ENCODE measurements at regions not wholly inside any gene's neighbourhood (a gene's known extent, or its start where the extent isn't known, plus 50 kb on each side); places are given as distances from the start of the nearest gene placed in this dataset.

DNA sequence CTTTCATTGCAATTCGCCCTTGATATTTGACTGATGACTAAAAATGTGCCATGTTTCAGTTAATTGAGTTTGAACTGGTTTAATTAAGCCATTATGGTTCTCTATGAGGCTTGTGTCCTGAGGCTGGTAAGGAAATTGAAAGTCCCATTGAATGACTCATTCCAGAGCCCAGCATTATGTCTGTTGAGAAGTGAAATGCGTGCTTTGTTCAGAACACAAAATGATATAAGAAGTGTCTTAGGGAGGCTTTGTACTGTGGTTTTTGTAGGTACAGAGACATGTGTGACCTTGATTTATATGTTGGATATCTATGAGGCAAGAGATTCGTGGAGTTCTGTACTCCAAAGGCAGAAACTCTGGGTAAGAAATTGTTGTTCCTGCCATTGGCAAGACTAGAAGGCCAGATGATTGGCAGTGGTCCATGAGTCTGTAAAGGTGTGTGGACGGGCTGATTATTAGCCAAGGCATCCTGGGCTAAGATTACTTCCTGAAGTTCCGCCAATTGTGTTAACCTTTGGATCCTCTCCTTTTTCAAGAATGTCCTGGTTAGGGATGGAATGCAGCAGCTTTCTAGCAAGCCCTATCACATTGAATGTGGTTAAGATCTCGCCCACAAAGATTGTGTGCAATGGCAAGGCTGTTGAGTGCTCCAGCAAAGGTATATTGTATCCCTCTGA, 103.7 kb downstream of the NPIPB5 start:
- ATAC-seq (ENCODE audit: low read depth) (no peak), DNase-seq (no peak)
- Mint-ChIP-seq H3K4me1 (no peaks in the 10 kb centered on the region), H3K36me3 (no peaks in the 10 kb centered on the region), H3K4me3 (no peak overlapping the region), H3K27ac (no peak overlapping the region), H3K9me3 (no peaks in the 10 kb centered on the region), H3K27me3 (peaks cover 9% of the 10 kb centered on the region)
- POLR2A ChIA-PET: no interaction called here

DNA sequence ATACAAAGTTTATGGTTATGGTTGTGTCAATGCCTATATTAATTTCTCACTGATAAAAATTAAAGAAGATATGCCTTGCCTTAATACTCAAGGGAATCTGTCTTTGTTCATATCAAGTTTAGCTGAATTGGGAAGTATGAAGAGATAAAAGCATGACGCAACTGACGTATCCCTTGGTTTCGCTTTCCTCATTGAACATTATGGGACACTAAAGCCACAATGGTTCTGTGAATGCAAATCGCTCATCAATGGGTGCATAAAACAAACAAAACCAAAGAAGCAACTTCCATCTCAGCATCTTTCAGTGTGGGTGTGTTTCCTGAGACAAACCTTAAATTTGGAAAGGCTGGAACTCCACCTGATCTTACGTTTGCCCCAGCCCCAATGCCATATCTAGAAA, 108.2 kb downstream of the NPIPB5 start:
- POLR2A ChIA-PET: no interaction called here
- no peak for ATAC-seq (ENCODE audit: low read depth)
- peaks cover 23% of the 10 kb centered on the region for H3K27me3 Mint-ChIP-seq
- no peaks in the 10 kb centered on the region for H3K4me1 Mint-ChIP-seq
- no peaks in the 10 kb centered on the region for H3K36me3 Mint-ChIP-seq
- H3K27ac Mint-ChIP-seq: no peak overlapping the region
- no peaks in the 10 kb centered on the region for H3K9me3 Mint-ChIP-seq
- DNase-seq: no peak
- H3K4me3 Mint-ChIP-seq: no peak overlapping the region

DNA sequence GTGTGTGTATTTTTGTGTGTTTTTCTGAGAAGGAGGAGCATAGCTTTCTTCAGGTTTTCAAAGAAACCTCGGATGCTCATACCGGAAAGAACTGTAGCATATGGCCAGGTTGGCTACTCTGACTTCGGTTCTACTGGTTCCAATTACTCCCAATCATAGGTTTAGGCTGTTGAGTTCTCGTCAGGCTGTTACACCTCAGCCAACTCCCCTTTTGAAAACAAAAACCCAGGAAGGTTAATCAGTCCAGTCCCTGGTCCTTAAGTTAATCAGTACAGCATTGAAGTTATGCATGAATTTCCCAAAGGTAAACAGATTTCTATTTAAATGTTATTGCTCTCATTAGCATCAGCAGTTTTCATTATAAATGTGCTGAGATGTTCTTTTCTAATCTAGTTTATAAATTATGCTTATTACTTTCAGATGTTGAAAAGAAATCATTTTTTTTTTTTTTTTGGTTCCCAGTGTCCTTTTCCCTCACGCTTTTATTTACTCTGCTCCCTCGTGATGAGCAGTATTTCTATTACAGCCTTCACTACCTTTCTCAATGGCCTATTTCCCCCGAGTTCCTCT, 111.0 kb downstream of the NPIPB5 start:
- Mint-ChIP-seq H3K9me3 (no peaks in the 10 kb centered on the region), H3K4me3 (no peak overlapping the region), H3K4me1 (no peaks in the 10 kb centered on the region), H3K27me3 (peaks cover 23% of the 10 kb centered on the region), H3K27ac (no peak overlapping the region), H3K36me3 (no peaks in the 10 kb centered on the region)
- POLR2A ChIA-PET: no interaction called here
- DNase-seq: no peak
- ATAC-seq (ENCODE audit: low read depth): no peak

DNA sequence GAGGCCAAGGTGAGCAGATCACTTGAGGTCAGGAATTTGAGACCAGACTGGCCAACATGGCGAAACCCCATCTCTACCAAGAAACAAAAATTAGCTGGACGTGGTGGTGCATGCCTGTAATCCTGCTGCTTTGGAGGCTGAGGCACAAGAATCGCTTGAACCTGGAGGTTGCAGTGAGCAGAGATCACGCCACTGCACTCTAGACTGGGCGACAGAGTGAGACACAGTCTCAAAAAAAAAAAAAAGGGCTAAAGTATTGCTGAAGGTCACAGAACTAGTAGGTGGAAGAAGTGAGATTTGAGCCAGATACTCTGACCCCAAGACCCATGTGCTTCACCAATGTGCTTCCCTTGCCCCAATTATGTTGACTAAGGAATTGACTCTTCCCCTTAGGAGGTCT, 112.0 kb downstream of the NPIPB5 start:
- POLR2A ChIA-PET: no interaction called here
- H3K4me3 Mint-ChIP-seq: no peak overlapping the region
- H3K9me3 Mint-ChIP-seq: no peaks in the 10 kb centered on the region
- peaks cover 21% of the 10 kb centered on the region for H3K27me3 Mint-ChIP-seq
- H3K36me3 Mint-ChIP-seq: no peaks in the 10 kb centered on the region
- H3K4me1 Mint-ChIP-seq: no peaks in the 10 kb centered on the region
- no peak overlapping the region for H3K27ac Mint-ChIP-seq
- DNase-seq (no peak), ATAC-seq (ENCODE audit: low read depth) (no peak)

DNA sequence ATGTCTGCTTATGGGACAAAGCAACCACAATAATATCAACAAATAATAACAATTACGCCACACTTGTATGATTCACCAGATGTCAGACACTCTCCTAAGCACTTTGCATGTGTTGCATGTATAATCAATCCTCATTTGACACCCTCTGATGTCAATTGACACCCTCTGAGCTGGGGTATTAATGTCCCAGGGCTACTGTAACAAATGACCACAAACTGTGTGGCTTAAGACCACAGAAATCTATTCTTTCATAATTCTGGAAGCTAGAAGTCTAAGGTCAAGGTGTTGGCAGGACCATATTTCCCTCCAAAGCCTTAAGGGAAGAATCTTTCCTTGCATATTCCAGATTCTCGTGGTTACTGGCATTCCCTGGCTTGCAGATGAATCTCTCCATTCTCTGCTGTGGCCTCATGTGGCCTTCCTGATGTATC, 112.7 kb downstream of the NPIPB5 start:
- no peaks in the 10 kb centered on the region for H3K9me3 Mint-ChIP-seq
- no peak overlapping the region for H3K27ac Mint-ChIP-seq
- no peak for ATAC-seq (ENCODE audit: low read depth)
- DNase-seq: no peak
- peaks cover 14% of the 10 kb centered on the region for H3K27me3 Mint-ChIP-seq
- H3K4me3 Mint-ChIP-seq: no peak overlapping the region
- H3K4me1 Mint-ChIP-seq: no peaks in the 10 kb centered on the region
- H3K36me3 Mint-ChIP-seq: no peaks in the 10 kb centered on the region
- POLR2A ChIA-PET: no interaction called here

DNA sequence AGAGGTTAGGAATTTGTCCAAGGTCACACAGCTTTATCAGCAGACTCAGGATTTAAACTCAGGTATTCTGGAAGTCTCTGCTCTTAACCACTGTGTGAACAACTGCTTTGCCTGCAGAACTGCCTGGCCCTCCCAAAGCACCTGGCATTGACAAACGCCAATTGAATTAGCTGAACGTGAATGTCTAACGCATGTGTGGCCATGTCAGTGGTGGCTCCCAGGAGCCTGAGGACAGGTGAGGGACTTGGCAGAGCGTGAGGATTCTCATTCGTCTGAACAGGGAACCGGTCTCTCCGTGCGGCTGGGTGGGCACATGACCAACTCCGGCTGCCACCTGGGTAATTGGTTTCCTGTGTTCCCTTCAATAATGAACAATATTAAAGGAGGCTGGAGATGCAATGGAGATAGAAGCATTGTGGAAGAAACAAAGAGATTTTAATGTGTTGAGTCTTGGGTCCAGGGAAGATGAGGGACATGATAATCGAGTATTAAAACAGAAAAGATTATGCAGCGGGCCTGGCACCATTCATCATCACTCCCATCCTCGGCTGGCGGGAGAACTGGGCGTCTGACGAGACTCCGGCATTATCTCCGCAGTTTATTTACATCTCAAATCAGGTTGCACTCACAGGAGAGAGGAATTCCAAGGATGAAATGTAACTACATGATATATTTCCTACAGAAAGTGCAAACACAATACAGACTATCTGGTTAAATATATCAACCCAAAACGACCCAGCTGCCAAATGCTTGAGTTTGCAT, 113.5 kb downstream of the NPIPB5 start:
- Mint-ChIP-seq H3K4me1 (no peaks in the 10 kb centered on the region), H3K27me3 (peaks cover 14% of the 10 kb centered on the region), H3K27ac (no peak overlapping the region), H3K4me3 (no peak overlapping the region), H3K9me3 (no peaks in the 10 kb centered on the region), H3K36me3 (no peaks in the 10 kb centered on the region)
- ATAC-seq (ENCODE audit: low read depth): no peak
- DNase-seq: no peak
- POLR2A ChIA-PET: no interaction called here

DNA sequence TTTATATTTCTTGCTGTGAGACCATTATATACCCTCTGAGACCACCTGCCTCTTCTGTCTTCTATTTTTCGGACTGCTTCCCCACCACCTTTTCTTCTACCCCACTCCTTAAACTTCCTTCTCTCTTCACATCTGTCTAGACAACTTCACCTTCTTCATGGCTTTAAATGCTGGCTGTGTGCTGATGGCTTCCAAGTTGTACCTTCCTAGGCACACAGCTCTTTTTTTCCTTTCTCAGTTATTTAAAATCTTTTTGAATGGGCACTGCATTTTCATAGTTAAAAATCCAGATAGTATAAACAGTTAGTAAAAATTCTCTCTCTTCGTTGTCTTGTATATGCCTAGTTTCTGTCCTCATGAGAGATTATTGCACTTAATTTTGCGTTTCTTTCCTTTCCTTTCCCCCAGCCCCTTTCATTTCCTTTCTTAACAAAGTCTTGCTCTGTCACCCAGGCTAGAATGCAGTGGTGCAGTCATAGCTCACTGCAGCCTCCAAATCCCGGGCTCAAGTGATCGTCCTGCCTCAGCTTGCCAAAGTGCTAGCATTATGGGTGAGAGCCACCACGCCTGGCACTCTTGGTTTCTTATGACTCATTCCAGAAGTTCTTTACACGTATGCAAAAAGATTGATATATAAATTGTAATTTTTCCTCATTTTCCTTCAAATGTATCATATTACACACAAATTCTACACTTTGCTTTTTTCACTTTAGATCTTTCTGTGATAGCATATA, 114.3 kb downstream of the NPIPB5 start:
- no peak for ATAC-seq (ENCODE audit: low read depth)
- no peak for DNase-seq

DNA sequence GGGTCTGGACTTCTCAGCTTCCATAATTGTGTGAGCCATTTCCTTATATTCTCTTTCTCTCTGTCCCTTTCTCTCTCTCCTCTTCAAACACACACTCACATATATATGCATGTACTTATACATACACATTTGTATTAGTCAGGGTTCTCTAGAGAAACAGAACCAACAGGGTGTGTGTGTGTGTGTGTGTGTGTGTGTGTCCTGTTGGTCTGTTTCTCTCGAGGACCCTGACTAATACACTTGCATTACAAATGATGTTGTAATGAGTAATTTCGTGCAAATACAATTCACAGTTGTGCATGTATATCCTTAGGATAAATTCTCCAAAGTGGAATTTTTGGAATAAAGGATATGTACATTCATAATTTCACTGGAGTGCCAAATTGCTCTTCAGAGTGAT, 115.3 kb downstream of the NPIPB5 start:
- H3K27me3 Mint-ChIP-seq: peaks cover 4% of the 10 kb centered on the region
- no peak for ATAC-seq (ENCODE audit: low read depth)
- H3K4me3 Mint-ChIP-seq: no peak overlapping the region
- no peaks in the 10 kb centered on the region for H3K36me3 Mint-ChIP-seq
- no peaks in the 10 kb centered on the region for H3K4me1 Mint-ChIP-seq
- no peak overlapping the region for H3K27ac Mint-ChIP-seq
- POLR2A ChIA-PET: no interaction called here
- DNase-seq: no peak
- H3K9me3 Mint-ChIP-seq: no peaks in the 10 kb centered on the region

More for the DNA sequence above, 114.3 kb downstream of the NPIPB5 start:
- POLR2A ChIA-PET: no interaction called here
- no peak overlapping the region for H3K4me3 Mint-ChIP-seq
- no peaks in the 10 kb centered on the region for H3K9me3 Mint-ChIP-seq
- no peaks in the 10 kb centered on the region for H3K4me1 Mint-ChIP-seq
- H3K36me3 Mint-ChIP-seq: no peaks in the 10 kb centered on the region
- H3K27me3 Mint-ChIP-seq: peaks cover 10% of the 10 kb centered on the region
- no peak overlapping the region for H3K27ac Mint-ChIP-seq

DNA sequence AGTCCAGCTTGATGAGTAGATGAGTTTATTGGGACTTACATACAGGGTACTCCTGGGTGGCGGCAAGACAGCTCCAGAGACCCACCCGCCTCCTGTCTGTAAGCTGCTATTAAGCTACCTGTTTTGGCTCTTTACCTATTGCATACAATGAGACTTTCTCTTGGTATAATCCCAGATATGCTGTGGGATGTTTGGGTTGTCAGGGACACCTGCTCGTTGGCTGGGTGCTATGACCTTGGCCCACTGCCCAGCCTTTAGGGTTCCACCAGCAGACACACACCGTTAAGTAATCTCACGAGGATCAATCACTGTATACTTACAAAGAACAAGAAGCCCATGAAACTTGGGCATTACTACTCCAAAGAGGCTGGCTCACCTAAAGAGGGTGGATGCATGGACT, 116.4 kb downstream of the NPIPB5 start:
- no peaks in the 10 kb centered on the region for H3K36me3 Mint-ChIP-seq
- H3K4me1 Mint-ChIP-seq: no peaks in the 10 kb centered on the region
- H3K27me3 Mint-ChIP-seq: peaks cover 2% of the 10 kb centered on the region
- no peak for DNase-seq
- H3K4me3 Mint-ChIP-seq: no peak overlapping the region
- no peak for ATAC-seq (ENCODE audit: low read depth)
- no peaks in the 10 kb centered on the region for H3K9me3 Mint-ChIP-seq
- POLR2A ChIA-PET: no interaction called here
- H3K27ac Mint-ChIP-seq: no peak overlapping the region

DNA sequence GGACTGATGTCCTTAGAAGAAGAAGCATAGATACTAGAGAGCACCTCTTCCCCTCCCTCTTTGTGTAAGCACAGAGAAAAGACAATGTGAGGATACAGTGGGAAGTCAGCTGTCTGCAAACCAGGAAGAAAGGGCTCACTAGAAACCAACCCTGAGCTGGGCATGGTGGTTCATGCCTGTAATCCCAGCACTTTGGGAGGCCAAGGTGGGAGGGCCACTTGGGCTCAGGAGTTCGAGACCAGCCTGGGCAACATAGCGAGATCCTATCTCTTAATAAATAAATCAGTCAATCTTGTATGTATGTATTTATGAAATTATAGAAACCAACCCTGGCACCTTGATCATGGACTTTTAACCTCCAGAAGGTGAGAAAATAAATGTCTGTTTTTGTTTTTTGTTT, 118.3 kb downstream of the NPIPB5 start:
- no peak overlapping the region for H3K4me3 Mint-ChIP-seq
- POLR2A ChIA-PET: no interaction called here
- peaks cover 5% of the 10 kb centered on the region for H3K27me3 Mint-ChIP-seq

DNA sequence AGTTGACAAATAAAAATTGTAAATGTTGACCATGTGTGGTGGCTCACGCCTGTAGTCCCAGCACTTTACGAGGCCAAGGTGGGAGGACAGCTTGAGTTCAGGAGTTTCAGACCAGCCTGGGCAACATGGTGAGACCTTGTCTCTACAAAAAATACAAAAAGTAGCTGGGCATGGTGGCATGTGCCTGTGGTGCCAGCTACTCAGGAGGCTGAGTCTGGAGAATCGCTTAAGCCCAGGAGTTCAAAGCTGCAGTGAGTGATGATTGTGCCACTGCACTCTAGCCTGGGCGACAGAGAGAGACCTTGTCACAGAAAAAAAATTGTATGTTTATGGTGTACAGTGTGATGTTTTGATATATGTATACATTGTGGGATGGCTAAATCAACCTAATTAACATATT, 119.6 kb downstream of the NPIPB5 start:
- POLR2A ChIA-PET: no interaction called here
- H3K4me3 Mint-ChIP-seq: no peak overlapping the region
- no peak overlapping the region for H3K27ac Mint-ChIP-seq
- H3K4me1 Mint-ChIP-seq: no peaks in the 10 kb centered on the region
- H3K27me3 Mint-ChIP-seq: peaks cover 7% of the 10 kb centered on the region
- H3K36me3 Mint-ChIP-seq: no peaks in the 10 kb centered on the region
- no peaks in the 10 kb centered on the region for H3K9me3 Mint-ChIP-seq
- DNase-seq (no peak), ATAC-seq (ENCODE audit: low read depth) (no peak)

More for the DNA sequence above, 118.3 kb downstream of the NPIPB5 start:
- H3K9me3 Mint-ChIP-seq: no peaks in the 10 kb centered on the region
- no peaks in the 10 kb centered on the region for H3K36me3 Mint-ChIP-seq
- ATAC-seq (ENCODE audit: low read depth) (no peak), DNase-seq (no peak)
- H3K4me1 Mint-ChIP-seq: no peaks in the 10 kb centered on the region
- H3K27ac Mint-ChIP-seq: no peak overlapping the region

DNA sequence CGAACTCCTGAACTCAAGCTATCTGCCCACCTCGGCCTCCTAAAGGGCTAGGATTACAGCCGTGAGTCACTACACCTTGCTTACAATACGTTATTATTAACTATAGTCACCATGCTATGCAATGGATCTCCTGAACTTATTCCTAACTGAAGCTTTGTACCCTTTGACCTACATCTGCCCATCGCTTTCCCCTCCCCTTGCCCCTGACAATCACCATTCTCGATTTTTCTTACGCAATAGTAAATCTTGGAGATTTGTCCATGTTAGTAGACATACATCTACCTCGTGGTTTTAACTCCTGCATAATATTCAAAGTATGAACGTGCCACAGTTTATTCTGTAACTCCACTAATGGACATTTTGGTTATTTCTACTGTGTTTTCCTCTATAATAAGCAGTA, 120.6 kb downstream of the NPIPB5 start:
- Mint-ChIP-seq H3K27me3 (peaks cover 13% of the 10 kb centered on the region), H3K9me3 (no peaks in the 10 kb centered on the region), H3K27ac (no peak overlapping the region), H3K36me3 (no peaks in the 10 kb centered on the region), H3K4me1 (no peaks in the 10 kb centered on the region), H3K4me3 (no peak overlapping the region)
- POLR2A ChIA-PET: no interaction called here
- DNase-seq (no peak), ATAC-seq (ENCODE audit: low read depth) (no peak)

DNA sequence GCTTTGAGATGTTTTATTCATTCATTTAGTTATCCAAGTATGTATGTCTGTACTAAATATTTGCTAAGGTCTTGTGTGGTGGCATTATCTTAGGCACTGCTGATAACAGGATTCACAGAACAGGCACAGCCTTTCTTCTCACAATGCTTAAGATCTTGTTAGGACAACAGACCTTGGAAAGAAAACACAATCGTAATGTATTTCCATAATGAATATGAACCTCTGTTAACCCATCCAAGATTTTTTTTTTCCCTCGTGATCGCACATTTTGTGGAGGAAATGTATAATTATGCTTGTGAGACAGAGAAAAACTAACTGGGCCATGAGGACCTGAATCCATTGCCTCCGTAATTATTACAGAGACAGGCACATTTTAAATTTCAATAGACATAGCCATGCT, 121.9 kb downstream of the NPIPB5 start:
- ATAC-seq (ENCODE audit: low read depth): no peak
- POLR2A ChIA-PET: no interaction called here
- Mint-ChIP-seq H3K27ac (no peak overlapping the region), H3K36me3 (no peaks in the 10 kb centered on the region), H3K4me3 (no peak overlapping the region), H3K4me1 (no peaks in the 10 kb centered on the region), H3K27me3 (peaks cover 13% of the 10 kb centered on the region), H3K9me3 (no peaks in the 10 kb centered on the region)
- no peak for DNase-seq

DNA sequence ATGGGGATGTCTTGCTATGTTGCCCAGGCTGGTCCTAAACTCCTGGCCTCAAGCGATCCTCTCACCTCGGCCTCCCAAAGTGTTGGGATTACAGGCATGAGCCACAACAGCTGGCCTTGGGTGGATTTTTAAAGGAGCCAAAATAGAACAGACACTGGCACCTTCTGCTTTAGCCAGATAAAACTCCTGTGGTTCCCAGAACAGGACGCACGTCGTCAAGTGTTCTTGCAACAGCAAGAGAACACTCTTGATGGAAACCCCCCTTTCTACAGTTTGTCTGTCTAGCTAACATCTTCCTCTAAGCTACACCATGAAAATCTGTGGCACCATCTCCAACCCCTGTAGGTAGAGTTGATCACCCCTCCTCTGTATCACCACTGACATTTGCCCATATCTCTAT, 122.6 kb downstream of the NPIPB5 start:
- H3K36me3 Mint-ChIP-seq: no peaks in the 10 kb centered on the region
- ATAC-seq (ENCODE audit: low read depth) (no peak), DNase-seq (no peak)
- H3K9me3 Mint-ChIP-seq: no peaks in the 10 kb centered on the region
- H3K4me1 Mint-ChIP-seq: no peaks in the 10 kb centered on the region
- H3K27me3 Mint-ChIP-seq: peaks cover 13% of the 10 kb centered on the region
- no peak overlapping the region for H3K27ac Mint-ChIP-seq
- POLR2A ChIA-PET: no interaction called here
- H3K4me3 Mint-ChIP-seq: no peak overlapping the region
